Caco-2 (cell line): ENCODE measurements at regions not wholly inside any gene's neighbourhood (a gene's known extent, or its start where the extent isn't known, plus 50 kb on each side); places are given as distances from the start of the nearest gene placed in this dataset.

Experiments used
- BruUV-seq: library from RNA; stranded (reverse); fragments of 400-500 nt; replicated peaks from 2 replicates; lab custom pipeline; 2021; lab: Mats Ljungman, UMichigan
- CTCF ChIA-PET: fragments of 300-600 bp; sonication (Branson Sonifier 250); formaldehyde crosslinking; loops from one replicate; lab custom pipeline; 2022; ENCODE audit warnings: antibody characterized with exemption; lab: Charles Lee
- POLR2A ChIA-PET: fragments of 300-600 bp; sonication (Branson Sonifier 250); formaldehyde crosslinking; loops from one replicate; lab custom pipeline; 2022; ENCODE audit warnings: antibody characterized with exemption; lab: Charles Lee
- DNase-seq, 2 experiments: peaks; one replicate each; pipeline versions ENCODE4 v3.0.0 to v3.0.0-alpha.2; 2020 to 2022
- H3K27me3 ChIP-seq: replicated peaks from 2 replicates; pipeline ENCODE4 v1.6.0; 2011; ENCODE audit warnings: low read length; ENCODE audit not compliant: control insufficient read depth, insufficient read depth
- H3K36me3 ChIP-seq: 2 replicates; pipeline ENCODE4 v1.5.1; 2011; ENCODE audit warnings: low read length; ENCODE audit not compliant: control insufficient read depth, insufficient read depth
- H3K4me1 ChIP-seq: fragments of 250-450 bp; sonication (Bioruptor Pico); 2 replicates; pipeline ENCODE4 v1.5.1; 2020; ENCODE audit warnings: mild to moderate bottlenecking
- H3K4me3 ChIP-seq: 2 replicates; pipeline ENCODE4 v1.5.1; 2011; ENCODE audit warnings: low read depth, mild to moderate bottlenecking, control low read depth, low read length
- H3K9me3 ChIP-seq: fragments of 250-450 bp; sonication (Bioruptor Pico); 2 replicates; pipeline ENCODE4 v1.5.1; 2020; ENCODE audit warnings: mild to moderate bottlenecking, moderate library complexity
- H3K27ac Mint-ChIP-seq: one replicate; pipeline ENCODE4 v1.8.0; 2022; ENCODE audit warnings: mixed read lengths; ENCODE audit not compliant: unreplicated experiment
- H3K27me3 Mint-ChIP-seq: one replicate; pipeline ENCODE4 v1.8.0; 2022; ENCODE audit warnings: mixed read lengths; ENCODE audit not compliant: insufficient read depth, unreplicated experiment
- H3K36me3 Mint-ChIP-seq: one replicate; pipeline ENCODE4 v1.8.0; 2022; ENCODE audit warnings: mild to moderate bottlenecking, mixed read lengths; ENCODE audit not compliant: insufficient read depth, unreplicated experiment
- H3K4me1 Mint-ChIP-seq: one replicate; pipeline ENCODE4 v1.8.0; 2022; ENCODE audit warnings: low read depth, mixed read lengths; ENCODE audit not compliant: unreplicated experiment
- H3K4me3 Mint-ChIP-seq: one replicate; pipeline ENCODE4 v1.8.0; 2022; ENCODE audit warnings: mild to moderate bottlenecking, moderate library complexity, mixed read lengths; ENCODE audit not compliant: unreplicated experiment
- H3K9me3 Mint-ChIP-seq: one replicate; pipeline ENCODE4 v1.8.0; 2022; ENCODE audit warnings: mixed read lengths; ENCODE audit not compliant: unreplicated experiment
- CTCF ChIP-seq, 2 experiments: fragments of 200-600 bp in 1 of 2; IDR thresholded peaks; 1 replicate in 1 of 2; 2 replicates in 1 of 2; pipeline versions ENCODE4 v1.5.1 to v1.8.0; 2011 to 2022; ENCODE audit warnings: antibody characterized with exemption in 1 of 2, control low read depth in 1 of 2, inconsistent platforms in 1 of 2, low read depth in 1 of 2, low read length in 1 of 2, mild to moderate bottlenecking in 1 of 2, moderate library complexity in 1 of 2; ENCODE audit not compliant: insufficient read depth in 1 of 2, severe bottlenecking in 1 of 2, unreplicated experiment in 1 of 2
- intact Hi-C: fragments of 100-400 bp; cut with micrococcal nuclease; formaldehyde crosslinking; loops from one replicate; pipeline ENCODE4 v1.10.0; 2022; ENCODE audit not compliant: unreplicated experiment

- H3K9me3 Mint-ChIP-seq, result peaks cover 20% of the 10 kb centered on the region
- BruUV-seq, result no TSS peak
These were observed 246.5 kb upstream of the LRRN1 start for GRCh38 chr3:3552761-3553160.

GRCh38 chr3:3551981-3552380 is 247.2 kb upstream of the LRRN1 start:
- intact Hi-C loops, result no loop called here
- Histone ChIP-seq H3K4me3 (no peak overlapping the region), H3K4me1 (no peaks in the 10 kb centered on the region), H3K36me3 (no peaks in the 10 kb centered on the region), H3K27me3 (no peaks in the 10 kb centered on the region), H3K9me3 (no peaks in the 10 kb centered on the region)
- no TSS peak for BruUV-seq
- Mint-ChIP-seq H3K27ac (no peak overlapping the region), H3K27me3 (peaks cover 3% of the 10 kb centered on the region), H3K4me1 (no peaks in the 10 kb centered on the region), H3K9me3 (peaks cover 20% of the 10 kb centered on the region), H3K36me3 (no peaks in the 10 kb centered on the region), H3K4me3 (no peak overlapping the region)
- CTCF ChIA-PET, result no interaction called here
- POLR2A ChIA-PET, result no interaction called here
- DNase-seq, result no peak
- TF ChIP-seq CTCF (IDR thresholded peaks at IDR 0.05; ENCODE audit: insufficient read depth in 1 of 2, low read depth in 1 of 2, low read length in 1 of 2, severe bottlenecking in 1 of 2, unreplicated experiment in 1 of 2), result no peak

More at GRCh38 chr3:3552761-3553160, 246.5 kb upstream of the LRRN1 start:
- no peaks in the 10 kb centered on the region for H3K27me3 ChIP-seq
- POLR2A ChIA-PET, result no interaction called here
- no peaks in the 10 kb centered on the region for H3K9me3 ChIP-seq
- DNase-seq, result no peak
- CTCF ChIA-PET, result no interaction called here
- H3K4me3 Mint-ChIP-seq, result no peak overlapping the region
- no peaks in the 10 kb centered on the region for H3K36me3 Mint-ChIP-seq
- no peaks in the 10 kb centered on the region for H3K4me1 Mint-ChIP-seq
- no peaks in the 10 kb centered on the region for H3K4me1 ChIP-seq
- no peak for TF ChIP-seq CTCF (IDR thresholded peaks at IDR 0.05; ENCODE audit: insufficient read depth in 1 of 2, low read depth in 1 of 2, low read length in 1 of 2, severe bottlenecking in 1 of 2, unreplicated experiment in 1 of 2)
- H3K27ac Mint-ChIP-seq, result no peak overlapping the region
- H3K36me3 ChIP-seq, result no peaks in the 10 kb centered on the region
- H3K4me3 ChIP-seq, result no peak overlapping the region
- intact Hi-C loops, result no loop called here
- H3K27me3 Mint-ChIP-seq, result peaks cover 3% of the 10 kb centered on the region

GRCh38 chr3:3545360-3545759 is 253.9 kb upstream of the LRRN1 start:
- no peak overlapping the region for H3K4me3 ChIP-seq
- Mint-ChIP-seq H3K4me3 (no peak overlapping the region), H3K4me1 (no peaks in the 10 kb centered on the region), H3K27ac (no peak overlapping the region), H3K27me3 (peaks cover 3% of the 10 kb centered on the region), H3K36me3 (no peaks in the 10 kb centered on the region), H3K9me3 (peaks cover 13% of the 10 kb centered on the region)
- DNase-seq, result no peak
- H3K4me1 ChIP-seq, result no peaks in the 10 kb centered on the region
- no peak for TF ChIP-seq CTCF (IDR thresholded peaks at IDR 0.05; ENCODE audit: insufficient read depth in 1 of 2, low read depth in 1 of 2, low read length in 1 of 2, severe bottlenecking in 1 of 2, unreplicated experiment in 1 of 2)
- CTCF ChIA-PET, result no interaction called here
- no TSS peak for BruUV-seq
- no peaks in the 10 kb centered on the region for H3K9me3 ChIP-seq
- H3K27me3 ChIP-seq, result no peaks in the 10 kb centered on the region
- POLR2A ChIA-PET, result interaction anchor here (0.6 kb wide), 1 partner anchor 758 kb away, joined by 3 read pairs; no protein-coding TSS in a partner anchor
- H3K36me3 ChIP-seq, result no peaks in the 10 kb centered on the region
- intact Hi-C loops, result no loop called here
